ENCODE measurements at regions not wholly inside any gene's neighbourhood (a gene's known extent, or its start where the extent isn't known, plus 50 kb on each side); places are given as distances from the start of the nearest gene placed in this dataset.

GRCh38 chr21:20618878-20619277, 379.3 kb upstream of the NCAM2 start:
- Mint-ChIP-seq H3K27me3 (ENCODE audit: low read depth, unreplicated experiment) (peaks cover 3% of the 10 kb centered on the region), H3K36me3 (ENCODE audit: low read depth, unreplicated experiment) (no peaks in the 10 kb centered on the region), H3K4me3 (ENCODE audit: unreplicated experiment) (no peak overlapping the region), H3K27ac (ENCODE audit: unreplicated experiment) (no peak overlapping the region), H3K9me3 (ENCODE audit: unreplicated experiment) (no peaks in the 10 kb centered on the region), H3K4me1 (ENCODE audit: low read depth, unreplicated experiment) (peaks cover 4% of the 10 kb centered on the region)
- Histone ChIP-seq H3K4me1 (ENCODE audit: insufficient read depth, low read length) (no peaks in the 10 kb centered on the region), H3K79me2 (ENCODE audit: insufficient read depth, low read length) (no peaks in the 10 kb centered on the region), H3K9me3 (ENCODE audit: insufficient read depth, low read depth, low read length) (no peaks in the 10 kb centered on the region), H3K9ac (ENCODE audit: low read length) (no peak overlapping the region), H3K4me2 (ENCODE audit: low read length) (no peak overlapping the region), H2AFZ (ENCODE audit: low read depth, low read length) (no peak overlapping the region), H3K27ac (ENCODE audit: low read depth, low read length) (no peak overlapping the region), H3K36me3 (ENCODE audit: insufficient read depth, low read length) (no peaks in the 10 kb centered on the region), H4K20me1 (ENCODE audit: insufficient read depth, low read length) (no peaks in the 10 kb centered on the region), H3K4me3 (ENCODE audit: insufficient read depth, low read depth, low read length) (no peak overlapping the region), H3K27me3 (ENCODE audit: insufficient read depth, low read length) (no peaks in the 10 kb centered on the region)
- TF ChIP-seq CTCF (IDR thresholded peaks at IDR 0.05; ENCODE audit: insufficient read depth, low read depth, low read length) (no peak), EZH2 (IDR thresholded peaks at IDR 0.05; ENCODE audit: insufficient read depth, low read length) (no peak)
- DNase-seq (ENCODE audit: low read depth) (no peak), FAIRE-seq (no peak)

GRCh38 chr21:20627594-20627993, 370.6 kb upstream of the NCAM2 start:
- H3K9ac ChIP-seq (ENCODE audit: low read length), result no peak overlapping the region
- FAIRE-seq (no peak), DNase-seq (ENCODE audit: low read depth) (no peak)
- Mint-ChIP-seq H3K27ac (ENCODE audit: unreplicated experiment) (no peak overlapping the region), H3K36me3 (ENCODE audit: low read depth, unreplicated experiment) (no peaks in the 10 kb centered on the region), H3K27me3 (ENCODE audit: low read depth, unreplicated experiment) (no peaks in the 10 kb centered on the region), H3K4me1 (ENCODE audit: low read depth, unreplicated experiment) (peaks cover 4% of the 10 kb centered on the region), H3K4me3 (ENCODE audit: unreplicated experiment) (no peak overlapping the region), H3K9me3 (ENCODE audit: unreplicated experiment) (no peaks in the 10 kb centered on the region)
- H4K20me1 ChIP-seq (ENCODE audit: insufficient read depth, low read length), result no peaks in the 10 kb centered on the region
- H3K79me2 ChIP-seq (ENCODE audit: insufficient read depth, low read length), result no peaks in the 10 kb centered on the region
- no peaks in the 10 kb centered on the region for H3K27me3 ChIP-seq (ENCODE audit: insufficient read depth, low read length)
- H3K4me3 ChIP-seq (ENCODE audit: insufficient read depth, low read depth, low read length), result no peak overlapping the region
- no peak overlapping the region for H3K27ac ChIP-seq (ENCODE audit: low read depth, low read length)
- no peak overlapping the region for H3K4me2 ChIP-seq (ENCODE audit: low read length)
- no peaks in the 10 kb centered on the region for H3K36me3 ChIP-seq (ENCODE audit: insufficient read depth, low read length)
- no peaks in the 10 kb centered on the region for H3K4me1 ChIP-seq (ENCODE audit: insufficient read depth, low read length)
- H3K9me3 ChIP-seq (ENCODE audit: insufficient read depth, low read depth, low read length), result no peaks in the 10 kb centered on the region
- H2AFZ ChIP-seq (ENCODE audit: low read depth, low read length), result no peak overlapping the region
- TF ChIP-seq CTCF (IDR thresholded peaks at IDR 0.05; ENCODE audit: insufficient read depth, low read depth, low read length), result no peak
- no peak for TF ChIP-seq EZH2 (IDR thresholded peaks at IDR 0.05; ENCODE audit: insufficient read depth, low read length)

- Mint-ChIP-seq H3K4me1 (ENCODE audit: low read depth, unreplicated experiment) (peaks cover 4% of the 10 kb centered on the region), H3K36me3 (ENCODE audit: low read depth, unreplicated experiment) (no peaks in the 10 kb centered on the region), H3K27ac (ENCODE audit: unreplicated experiment) (no peak overlapping the region), H3K4me3 (ENCODE audit: unreplicated experiment) (no peak overlapping the region), H3K9me3 (ENCODE audit: unreplicated experiment) (no peaks in the 10 kb centered on the region), H3K27me3 (ENCODE audit: low read depth, unreplicated experiment) (no peaks in the 10 kb centered on the region)
- H3K27ac ChIP-seq (ENCODE audit: low read depth, low read length), result no peak overlapping the region
- no peak for DNase-seq (ENCODE audit: low read depth)
- no peak overlapping the region for H3K4me3 ChIP-seq (ENCODE audit: insufficient read depth, low read depth, low read length)
- H3K9me3 ChIP-seq (ENCODE audit: insufficient read depth, low read depth, low read length), result no peaks in the 10 kb centered on the region
- H3K79me2 ChIP-seq (ENCODE audit: insufficient read depth, low read length), result no peaks in the 10 kb centered on the region
- no peak for FAIRE-seq
- H3K4me2 ChIP-seq (ENCODE audit: low read length), result no peak overlapping the region
- H2AFZ ChIP-seq (ENCODE audit: low read depth, low read length), result no peak overlapping the region
- no peaks in the 10 kb centered on the region for H3K36me3 ChIP-seq (ENCODE audit: insufficient read depth, low read length)
- no peaks in the 10 kb centered on the region for H3K27me3 ChIP-seq (ENCODE audit: insufficient read depth, low read length)
- H4K20me1 ChIP-seq (ENCODE audit: insufficient read depth, low read length), result no peaks in the 10 kb centered on the region
- TF ChIP-seq CTCF (IDR thresholded peaks at IDR 0.05; ENCODE audit: insufficient read depth, low read depth, low read length) (no peak), EZH2 (IDR thresholded peaks at IDR 0.05; ENCODE audit: insufficient read depth, low read length) (no peak)
- H3K9ac ChIP-seq (ENCODE audit: low read length), result no peak overlapping the region
- no peaks in the 10 kb centered on the region for H3K4me1 ChIP-seq (ENCODE audit: insufficient read depth, low read length)
Observed at GRCh38 chr21:20631633-20632032, 366.6 kb upstream of the NCAM2 start.

All from astrocyte (in vitro differentiated cells and primary cell).